Heart left ventricle (tissue), 16 donors: ENCODE measurements at regions not wholly inside any gene's neighbourhood (a gene's known extent, or its start where the extent isn't known, plus 50 kb on each side); places are given as distances from the start of the nearest gene placed in this dataset.

Experiments used
- ATAC-seq, 4 donors: fragments of 200-7000 bp; cut with Tn5 transposase; one replicate each; pipeline ENCODE4 v1.9.1; 2020 to 2022; ENCODE audit warnings: moderate library complexity in 4 of 4, mild to moderate bottlenecking in 3 of 4, moderate number of reproducible peaks in 1 of 4
- DNase-seq, 5 donors: peaks; one replicate each; pipeline ENCODE4 v3.0.0-alpha.2; 2020
- H3K27ac ChIP-seq, 12 donors: fragments of 200-600 bp; sonication (generic) in 4 of 12; one replicate each; pipeline versions ENCODE4 v1.5.0 to v1.8.0; 2016 to 2022; ENCODE audit warnings: mild to moderate bottlenecking in 2 of 12
- H3K27me3 ChIP-seq, 9 donors: fragments of 200-600 bp; sonication (generic) in 2 of 9; one replicate each; pipeline versions ENCODE4 v1.5.1 to v1.8.0; 2016 to 2022; ENCODE audit warnings: mild to moderate bottlenecking in 3 of 9
- H3K36me3 ChIP-seq, 9 donors: fragments of 200-600 bp; sonication (generic) in 2 of 9; one replicate each; pipeline versions ENCODE4 v1.5.0 to v1.8.0; 2018 to 2022; ENCODE audit warnings: mild to moderate bottlenecking in 2 of 9
- H3K4me1 ChIP-seq, 12 donors: fragments of 200-600 bp; sonication (generic) in 4 of 12; one replicate each; pipeline versions ENCODE4 v1.5.0 to v1.8.0; 2016 to 2022; ENCODE audit warnings: mild to moderate bottlenecking in 3 of 12
- H3K4me3 ChIP-seq, 12 donors: fragments of 200-600 bp; sonication (generic) in 4 of 12; one replicate each; pipeline versions ENCODE4 v1.5.0 to v1.8.0; 2017 to 2022; ENCODE audit warnings: mild to moderate bottlenecking in 9 of 12, moderate library complexity in 4 of 12
- H3K9me3 ChIP-seq, 12 donors: fragments of 200-600 bp; sonication (generic) in 4 of 12; one replicate each; pipeline versions ENCODE4 v1.5.0 to v1.8.0; 2016 to 2022; ENCODE audit warnings: mild to moderate bottlenecking in 1 of 12
- POLR2A ChIP-seq, 2 donors: fragments of 450-650 bp; IDR thresholded peaks; one replicate each; pipeline ENCODE4 v1.6.1; 2017; ENCODE audit warnings: antibody characterized with exemption in 2 of 2, mild to moderate bottlenecking in 2 of 2, moderate library complexity in 2 of 2
- WGBS, 4 donors: extraction: QIAGEN DNeasy Blood & Tissue Kit in 2 of 4; methylation state at CpG; one replicate each; pipeline versions ENCODE4 v1.1.5 to v1.1.7; 2013 to 2018; 5-methylcytosine and 5-hydroxymethylcytosine counted together
- intact Hi-C, 10 donors: fragments of 100-400 bp; cut with DNase I; formaldehyde crosslinking; loops; one replicate each; pipeline versions ENCODE4 v1.11.1 to v1.14.2; 2022
- TF ChIP-seq, protein P1 (sequence below), 12 donors: fragments of 200-600 bp; sonication (generic) in 4 of 12; IDR thresholded peaks; one replicate each; pipeline versions ENCODE4 v1.5.0 to v1.8.0; 2018 to 2022; ENCODE audit warnings: antibody characterized with exemption in 12 of 12, mild to moderate bottlenecking in 5 of 12
- donor health status: ischemic (EF 13 %, LVEDD 7.1; RV severe dilation, severe dysfunction).
- donor health status: healthy with polysubstance abuse.
- donor health status: DM: no; HTN: yes; CAD: no.
- donor health status: DM: no; HTN: no; CAD: no.
- donor health status: ischemic (EF 25% LVEDD 6.9; RV normal size, moderate dysfunction).
- donor health status: ischemic (EF 25% LVEDD 5.7; RV mildly dilated, moderate dysfunction).
- donor health status: healthy.
- donor health status: DM: yes; HTN: yes; CAD: no.
- donor health status: ischemic (EF 35%, LVEDD 5.7; RV mildly dilated, moderate dysfunction).
- donor health status: nonischemic (EF 11% LVEDD 7.7; RV severe dilation, severe dysfunction).
- donor health status: DM: yes; HTN: yes; CAD: no.
- donor health status: PGD.
- donor health status: ischemic (EF 29% LVEDD 5.4; RV normal size, mild dysfunction).
- donor health status: nonischemic (EF 23%, LVEDD 6.1; RV moderate dilation, normal function).

DNA sequence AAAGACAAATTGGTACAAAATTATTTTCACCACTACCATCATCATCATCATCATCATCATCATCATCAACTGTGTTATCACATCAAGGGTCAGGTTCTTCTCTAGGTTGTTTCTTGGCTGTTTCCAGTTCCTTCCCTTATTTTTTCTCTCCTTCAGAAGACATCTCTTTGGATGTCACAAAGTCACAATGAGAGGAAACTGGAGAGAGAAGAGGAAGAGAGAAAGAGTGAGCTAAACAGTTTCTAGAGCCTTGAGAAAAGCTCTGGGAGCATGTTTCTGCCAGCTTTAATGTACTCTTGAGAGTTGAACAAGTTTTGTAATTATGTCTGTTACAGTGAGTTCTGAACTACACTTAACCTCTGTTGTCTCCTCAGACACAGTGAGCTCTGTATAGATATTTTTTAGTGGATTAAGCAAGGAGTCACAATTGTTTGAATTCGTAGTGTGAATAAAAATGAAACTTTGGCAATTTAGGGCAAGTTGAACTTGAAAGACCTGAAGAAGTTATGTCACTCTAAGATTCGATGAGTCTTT, 123.0 kb upstream of the AKIRIN2 start:
- H3K36me3 ChIP-seq: no peaks in the 10 kb centered on the region
- no peaks in the 10 kb centered on the region for H3K9me3 ChIP-seq
- 48 to 60% (median 54%) methylated on average over 2 of the region's 2 CpGs for WGBS, 4 donors
- H3K27ac ChIP-seq: peak overlapping the region in 3 of 12 donors; percentile 13 to 72 (median 29)
- intact Hi-C loops: no loop called here
- H3K4me3 ChIP-seq: no peak overlapping the region
- DNase-seq: no peak
- H3K27me3 ChIP-seq: no peaks in the 10 kb centered on the region
- TF ChIP-seq POLR2A (IDR thresholded peaks at IDR 0.05): no peak
- TF ChIP-seq, protein P1, sequence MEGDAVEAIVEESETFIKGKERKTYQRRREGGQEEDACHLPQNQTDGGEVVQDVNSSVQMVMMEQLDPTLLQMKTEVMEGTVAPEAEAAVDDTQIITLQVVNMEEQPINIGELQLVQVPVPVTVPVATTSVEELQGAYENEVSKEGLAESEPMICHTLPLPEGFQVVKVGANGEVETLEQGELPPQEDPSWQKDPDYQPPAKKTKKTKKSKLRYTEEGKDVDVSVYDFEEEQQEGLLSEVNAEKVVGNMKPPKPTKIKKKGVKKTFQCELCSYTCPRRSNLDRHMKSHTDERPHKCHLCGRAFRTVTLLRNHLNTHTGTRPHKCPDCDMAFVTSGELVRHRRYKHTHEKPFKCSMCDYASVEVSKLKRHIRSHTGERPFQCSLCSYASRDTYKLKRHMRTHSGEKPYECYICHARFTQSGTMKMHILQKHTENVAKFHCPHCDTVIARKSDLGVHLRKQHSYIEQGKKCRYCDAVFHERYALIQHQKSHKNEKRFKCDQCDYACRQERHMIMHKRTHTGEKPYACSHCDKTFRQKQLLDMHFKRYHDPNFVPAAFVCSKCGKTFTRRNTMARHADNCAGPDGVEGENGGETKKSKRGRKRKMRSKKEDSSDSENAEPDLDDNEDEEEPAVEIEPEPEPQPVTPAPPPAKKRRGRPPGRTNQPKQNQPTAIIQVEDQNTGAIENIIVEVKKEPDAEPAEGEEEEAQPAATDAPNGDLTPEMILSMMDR (IDR thresholded peaks at IDR 0.05): no peak
- H3K4me1 ChIP-seq: peaks cover 0 to 18% (median 0%) of the 10 kb centered on the region in 12 donors
- ATAC-seq: peak in 3 of 4 donors; percentile 15 to 62 (median 39)

DNA sequence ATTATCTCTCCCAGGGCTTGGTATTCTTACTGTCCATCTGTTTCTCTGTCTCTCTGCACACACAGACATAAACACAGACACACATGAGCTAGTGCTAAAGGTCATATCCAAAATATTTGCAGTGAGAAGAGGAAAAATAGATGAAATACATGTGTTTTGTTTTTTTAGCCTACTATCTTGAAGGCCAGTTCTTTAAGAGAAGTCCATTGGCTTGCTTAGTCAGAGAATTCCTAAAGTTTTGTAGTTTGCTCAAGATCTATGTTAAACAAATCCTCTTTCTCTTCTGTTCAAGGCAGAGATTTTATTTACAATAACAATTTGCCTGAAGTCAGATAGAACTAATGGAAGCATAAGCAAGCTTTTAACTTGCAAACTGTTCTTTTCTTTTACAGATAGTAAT, 120.0 kb upstream of the AKIRIN2 start:
- Histone ChIP-seq H3K27me3 (no peaks in the 10 kb centered on the region), H3K4me3 (no peak overlapping the region), H3K27ac (no peak overlapping the region), H3K36me3 (no peaks in the 10 kb centered on the region), H3K9me3 (no peaks in the 10 kb centered on the region), H3K4me1 (peaks cover 0 to 18% (median 0%) of the 10 kb centered on the region in 12 donors)
- no peak for DNase-seq
- ATAC-seq: no peak
- intact Hi-C loops: no loop called here
- TF ChIP-seq, protein P1 (IDR thresholded peaks at IDR 0.05): no peak

DNA sequence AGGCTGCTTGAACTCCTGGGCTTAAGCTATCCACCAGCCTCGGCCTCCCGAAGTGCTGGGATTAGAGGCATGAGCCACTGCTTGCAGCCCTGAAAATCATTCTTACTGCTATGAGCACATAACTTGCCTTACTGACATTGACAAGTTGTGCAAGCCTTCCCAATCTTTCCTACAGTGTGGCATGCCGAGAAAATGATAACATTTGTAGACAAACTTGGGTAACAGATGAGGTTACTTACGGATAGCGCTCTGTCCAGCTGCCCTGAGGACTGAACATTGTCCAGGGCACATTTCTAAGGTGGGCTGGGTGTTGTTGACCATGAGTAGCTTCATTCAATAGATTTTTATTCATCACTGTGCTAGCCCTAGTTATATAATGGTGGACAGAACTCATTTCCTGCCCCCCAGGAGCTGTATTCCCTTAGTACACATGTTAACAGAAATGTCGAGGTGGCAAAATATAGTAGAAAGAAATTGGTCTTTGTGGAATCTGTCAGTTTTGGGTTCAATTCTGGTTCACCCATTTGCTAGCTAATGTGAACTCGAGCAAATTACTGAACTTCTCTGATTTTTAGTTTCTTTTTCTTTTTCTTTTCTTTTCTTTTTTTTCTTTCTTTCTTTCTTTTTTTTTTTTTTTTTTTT, 118.4 kb upstream of the AKIRIN2 start:
- H3K36me3 ChIP-seq: no peaks in the 10 kb centered on the region
- H3K27ac ChIP-seq: no peak overlapping the region
- WGBS, 4 donors: 80 to 87% (median 83%) methylated on average over 7 of the region's 7 CpGs
- H3K4me1 ChIP-seq: peaks cover 0 to 7% (median 0%) of the 10 kb centered on the region in 12 donors
- H3K9me3 ChIP-seq: no peaks in the 10 kb centered on the region
- TF ChIP-seq POLR2A (IDR thresholded peaks at IDR 0.05): no peak
- TF ChIP-seq, protein P1 (IDR thresholded peaks at IDR 0.05): no peak
- no peak for DNase-seq
- H3K4me3 ChIP-seq: no peak overlapping the region
- intact Hi-C loops: no loop called here
- ATAC-seq: no peak
- no peaks in the 10 kb centered on the region for H3K27me3 ChIP-seq

DNA sequence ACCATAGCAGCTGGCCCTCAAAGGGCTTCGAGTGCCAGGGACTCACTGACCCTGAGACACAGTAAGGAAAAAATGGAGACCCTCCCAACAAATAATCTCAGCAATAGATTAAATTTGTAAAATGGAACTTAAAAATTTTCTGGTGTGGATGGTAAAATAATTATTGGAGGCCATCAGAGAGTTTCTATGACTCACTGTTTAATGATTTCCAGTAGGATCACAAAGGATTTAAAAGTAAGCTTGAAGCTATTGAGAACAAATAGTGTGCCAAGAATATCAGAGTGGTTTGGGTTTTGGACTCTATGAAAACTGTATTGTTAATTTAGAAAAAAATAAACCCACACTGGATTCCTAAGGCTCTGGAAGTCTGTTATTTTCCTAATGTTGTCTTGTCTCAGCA, 115.2 kb upstream of the AKIRIN2 start:
- Histone ChIP-seq H3K36me3 (no peaks in the 10 kb centered on the region), H3K27me3 (no peaks in the 10 kb centered on the region), H3K4me1 (peaks cover 0 to 3% (median 0%) of the 10 kb centered on the region in 12 donors), H3K4me3 (no peak overlapping the region), H3K27ac (peak overlapping the region in 1 of 12 donors; percentile 11), H3K9me3 (no peaks in the 10 kb centered on the region)
- WGBS, 4 donors: 67 to 84% (median 73%) methylated on average over 1 of the region's 1 CpG
- ATAC-seq (no peak), DNase-seq (no peak)
- TF ChIP-seq, protein P1 (IDR thresholded peaks at IDR 0.05): no peak
- TF ChIP-seq POLR2A (IDR thresholded peaks at IDR 0.05): no peak
- intact Hi-C loops: no loop called here
